ENCODE measurements at regions not wholly inside any gene's neighbourhood (a gene's known extent, or its start where the extent isn't known, plus 50 kb on each side); places are given as distances from the start of the nearest gene placed in this dataset.

DNA sequence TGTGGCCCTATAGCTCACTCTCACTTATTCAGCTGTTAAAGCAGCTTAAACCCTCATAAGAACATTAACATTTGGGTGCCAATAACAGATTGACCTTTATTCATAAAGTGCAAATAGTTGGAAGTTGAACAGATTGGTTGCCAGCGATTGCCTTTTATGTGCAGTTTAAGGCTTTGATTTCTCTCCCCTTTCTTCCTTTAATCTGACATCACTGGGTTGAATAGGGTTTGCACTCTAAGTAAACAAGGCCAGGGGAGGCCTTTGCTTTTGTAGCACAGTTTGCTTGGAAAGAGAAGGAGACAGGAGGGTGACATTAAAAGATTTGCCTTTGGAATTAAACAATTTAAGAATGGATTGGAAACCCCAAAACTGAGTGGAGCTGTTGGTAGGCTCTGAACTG lies 114.3 kb downstream of the NKX6-1 start:
- Histone ChIP-seq H3K4me3 (no peak overlapping the region), H3K27ac (no peak overlapping the region)

GRCh38 chr4:84381759-84382158 lies 117.3 kb downstream of the NKX6-1 start:
- no peak overlapping the region for H3K4me3 ChIP-seq

GRCh38 chr4:84379917-84380641 lies 119.0 kb downstream of the NKX6-1 start:
- no peak overlapping the region for H3K4me3 ChIP-seq
- no peak overlapping the region for H3K27ac ChIP-seq

More at GRCh38 chr4:84381759-84382158, 117.3 kb downstream of the NKX6-1 start:
- no peak overlapping the region for H3K27ac ChIP-seq

GRCh38 chr4:84378983-84379382 lies 120.1 kb downstream of the NKX6-1 start:
- Histone ChIP-seq H3K27ac (no peak overlapping the region), H3K4me3 (no peak overlapping the region)

DNA sequence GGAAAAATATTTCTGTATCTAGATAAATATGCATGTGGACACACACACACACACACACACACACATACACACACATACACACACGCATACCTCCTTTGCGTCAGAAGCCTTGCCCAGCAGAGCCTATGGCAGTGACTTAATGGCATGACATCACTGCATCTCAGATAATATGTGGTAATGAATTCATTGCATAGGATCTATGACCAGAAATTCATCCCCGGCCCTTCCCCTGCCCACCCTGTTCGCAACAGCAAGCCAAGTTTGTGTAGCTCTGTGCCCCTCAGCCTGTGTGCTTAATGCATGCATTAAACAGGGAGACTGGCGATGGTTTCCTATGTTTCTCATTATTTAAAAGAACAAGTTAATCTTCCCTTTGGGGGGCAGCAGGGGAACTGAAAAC lies 120.7 kb downstream of the NKX6-1 start:
- Histone ChIP-seq H3K27ac (no peak overlapping the region), H3K4me3 (no peak overlapping the region)

DNA sequence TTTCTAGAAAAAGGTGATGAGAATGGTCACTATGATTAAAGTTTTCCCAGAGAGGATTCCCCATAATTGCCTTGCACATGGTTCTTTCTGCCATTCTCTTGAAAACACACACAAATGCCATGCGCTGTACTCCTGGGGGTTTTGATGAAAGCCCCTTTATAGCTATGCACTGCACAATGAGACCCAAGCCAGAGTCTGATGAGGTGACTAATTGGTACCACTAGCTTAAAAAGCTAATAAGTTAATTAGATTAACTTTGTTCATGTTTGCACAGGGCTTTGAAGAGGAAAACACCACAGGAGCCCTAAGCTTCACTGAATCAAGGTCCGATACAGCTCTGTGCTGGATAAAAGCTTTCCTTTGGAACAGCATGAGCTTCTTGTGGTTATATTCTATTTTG lies 132.2 kb downstream of the NKX6-1 start:
- Histone ChIP-seq H3K27ac (no peak overlapping the region), H3K4me3 (no peak overlapping the region)

- no peak overlapping the region for H3K4me3 ChIP-seq
- H3K27ac ChIP-seq: no peak overlapping the region
Measured at GRCh38 chr4:84366161-84366560, 132.9 kb downstream of the NKX6-1 start.

GRCh38 chr4:84362896-84363655 lies 136.0 kb downstream of the NKX6-1 start:
- Histone ChIP-seq H3K27ac (no peak overlapping the region), H3K4me3 (no peak overlapping the region)

GRCh38 chr4:84342161-84342560 lies 156.9 kb downstream of the NKX6-1 start:
- Histone ChIP-seq H3K4me3 (no peak overlapping the region), H3K27ac (no peak overlapping the region)

DNA sequence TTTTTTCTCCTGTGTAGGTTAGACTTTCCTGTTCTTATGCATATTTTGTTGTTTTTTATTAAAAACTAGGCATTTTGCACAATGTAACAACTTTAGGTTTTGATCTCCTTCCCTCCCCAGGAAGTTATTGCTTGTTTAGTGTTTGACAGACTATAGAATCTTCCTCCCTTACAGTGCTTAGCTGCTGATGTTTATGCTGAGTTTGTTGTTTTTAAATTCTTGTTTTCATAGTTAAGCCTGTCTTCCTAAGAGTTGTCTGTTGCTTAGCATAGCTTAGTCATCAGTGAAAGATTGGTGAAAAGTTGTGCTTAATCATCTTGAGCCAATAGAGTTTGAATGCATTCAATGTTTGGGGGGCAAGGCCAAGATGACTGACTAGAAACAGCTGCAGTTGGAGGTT lies 157.5 kb downstream of the NKX6-1 start:
- Histone ChIP-seq H3K27ac (no peak overlapping the region), H3K4me3 (no peak overlapping the region)

GRCh38 chr4:84338367-84338766 lies 160.7 kb downstream of the NKX6-1 start:
- Histone ChIP-seq H3K4me3 (no peak overlapping the region), H3K27ac (no peak overlapping the region)

GRCh38 chr4:84336964-84337705 lies 162.0 kb downstream of the NKX6-1 start:
- H3K4me3 ChIP-seq: no peak overlapping the region
- no peak overlapping the region for H3K27ac ChIP-seq

DNA sequence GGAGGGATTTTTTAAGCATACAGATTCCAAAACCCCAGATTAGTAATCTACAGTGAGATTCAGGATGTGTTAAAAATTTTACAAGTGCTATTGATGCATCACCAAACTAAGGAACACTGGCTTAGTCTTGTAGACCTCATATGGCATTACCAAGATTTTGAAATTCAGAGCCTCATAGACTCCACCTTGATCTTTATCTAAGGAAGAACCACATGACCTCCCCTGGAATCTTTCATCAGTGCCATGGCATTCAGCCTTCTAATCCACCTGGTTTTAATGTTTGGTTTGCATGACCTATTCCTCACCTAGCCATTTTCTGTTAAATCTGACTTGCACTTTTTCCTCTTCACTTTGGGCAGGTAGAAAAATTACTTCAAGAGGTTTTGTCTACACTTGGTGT lies 171.6 kb downstream of the NKX6-1 start:
- Histone ChIP-seq H3K4me3 (no peak overlapping the region), H3K27ac (no peak overlapping the region)

DNA sequence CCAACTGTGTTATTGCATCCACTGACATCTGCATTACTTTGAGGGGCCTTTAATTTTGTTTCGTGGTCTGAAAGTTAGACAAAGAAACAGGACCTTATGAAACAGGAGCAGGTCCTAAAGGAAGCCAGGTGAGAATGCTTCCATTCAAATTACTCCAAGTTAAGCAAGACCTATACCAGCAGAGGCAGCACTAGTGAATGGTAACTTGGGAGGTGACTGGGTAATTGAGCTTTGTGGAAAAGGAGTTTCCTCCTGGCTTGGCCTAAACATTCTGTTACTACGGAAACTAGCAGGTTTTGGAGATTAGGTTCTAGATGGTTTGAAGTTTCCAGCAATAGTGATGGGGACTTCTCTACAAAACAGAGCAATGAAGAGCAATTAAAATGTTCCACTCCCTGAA lies 173.5 kb downstream of the NKX6-1 start:
- H3K4me3 ChIP-seq: no peak overlapping the region

DNA sequence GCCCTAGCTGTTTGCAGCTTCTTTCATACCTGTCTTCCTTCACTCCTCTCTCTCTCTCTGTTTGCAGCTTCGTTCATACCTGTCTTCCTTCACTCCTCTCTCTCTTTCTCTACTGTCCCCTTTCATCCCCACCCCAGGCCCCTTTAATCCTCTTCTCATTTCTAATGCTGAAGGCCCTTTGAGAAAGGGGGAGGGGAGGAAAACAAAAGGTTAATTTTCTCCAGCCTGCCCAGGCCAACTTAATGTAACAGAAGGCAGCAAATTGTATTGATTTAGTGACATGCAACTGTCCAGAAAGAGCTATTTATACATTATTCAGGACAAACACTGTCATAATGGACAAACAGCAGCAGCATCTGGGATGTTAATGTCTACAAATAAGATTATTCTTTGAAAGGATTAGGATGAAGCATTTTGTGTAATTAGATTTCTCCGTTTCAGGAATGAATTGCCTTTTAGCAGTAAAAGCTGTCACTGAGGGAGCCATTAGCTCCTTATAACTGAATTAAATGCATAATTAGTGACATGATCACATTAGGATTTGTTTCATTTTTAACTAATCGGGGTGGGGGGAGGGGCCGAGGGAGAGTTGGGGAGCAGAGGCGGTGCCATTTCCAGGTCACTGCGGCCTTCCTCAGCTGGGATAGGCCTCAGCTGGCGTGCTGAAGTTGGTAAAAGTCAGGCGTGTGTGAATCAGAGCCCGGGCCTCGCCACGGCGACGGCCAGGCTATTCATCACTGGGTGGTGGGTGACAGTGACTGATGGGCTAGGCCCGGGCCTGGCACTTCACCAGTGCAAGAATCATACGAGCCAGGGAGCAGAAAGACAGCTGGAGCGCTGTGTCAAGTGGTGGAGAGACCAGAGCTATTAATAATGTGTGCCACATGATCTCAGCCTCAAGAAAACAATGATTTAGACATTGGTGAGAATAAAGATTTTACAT lies 174.5 kb downstream of the NKX6-1 start:
- H3K4me3 ChIP-seq: no peak overlapping the region
- H3K27ac ChIP-seq: no peak overlapping the region

More for the DNA sequence above, 173.5 kb downstream of the NKX6-1 start:
- no peak overlapping the region for H3K27ac ChIP-seq

- H3K27ac ChIP-seq: no peak overlapping the region
- H3K4me3 ChIP-seq: no peak overlapping the region
Measured at GRCh38 chr4:84319124-84319523, 180.0 kb downstream of the NKX6-1 start.

DNA sequence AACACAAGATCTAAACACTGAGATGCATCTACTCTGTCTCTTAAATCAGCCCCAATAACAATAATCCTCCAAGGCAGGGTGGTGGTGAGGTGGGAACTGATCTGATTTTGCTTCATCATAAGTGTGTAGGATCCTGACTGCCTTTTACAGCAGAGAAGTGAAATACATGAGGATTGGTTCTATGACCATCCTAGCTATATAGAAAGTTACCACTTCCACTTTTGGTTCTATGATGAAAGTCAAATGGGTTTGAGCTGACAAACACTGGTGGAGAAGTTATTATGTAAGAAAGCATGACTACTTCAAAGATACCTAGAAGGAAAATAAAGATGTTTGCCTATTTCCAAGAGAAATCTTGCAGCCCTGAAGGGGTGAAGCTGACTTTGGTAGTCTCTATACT lies 181.6 kb downstream of the NKX6-1 start:
- Histone ChIP-seq H3K4me3 (no peak overlapping the region), H3K27ac (no peak overlapping the region)

DNA sequence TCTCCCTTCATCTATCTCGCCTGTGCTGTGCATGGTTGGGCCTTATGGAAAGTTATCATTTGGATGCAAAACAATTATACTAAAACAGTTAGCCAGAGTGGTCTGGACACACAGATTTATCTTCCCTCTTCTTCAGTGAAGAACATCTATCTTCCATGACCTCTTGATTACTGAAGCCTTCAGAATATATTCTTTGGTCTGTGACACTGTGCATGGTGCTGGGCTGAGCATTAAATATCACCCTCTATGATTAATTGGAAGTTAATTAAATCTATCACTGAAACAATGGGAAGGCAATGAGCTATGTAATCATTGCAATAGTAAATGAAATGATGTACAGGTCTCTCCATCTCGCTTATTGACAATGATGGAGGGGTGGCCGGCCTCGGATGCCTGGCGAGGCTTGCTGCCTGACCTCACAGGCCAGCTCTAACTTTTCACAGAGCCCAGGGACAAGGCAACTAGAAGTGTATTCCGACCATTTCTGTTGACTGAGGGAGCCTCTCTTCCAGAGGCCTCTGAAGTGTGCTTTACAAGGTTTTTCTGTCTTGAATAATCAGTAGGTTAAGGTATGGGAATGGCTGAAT lies 186.6 kb downstream of the NKX6-1 start:
- Histone ChIP-seq H3K27ac (no peak overlapping the region), H3K4me3 (no peak overlapping the region)

- H3K4me3 ChIP-seq: no peak overlapping the region
- H3K27ac ChIP-seq: no peak overlapping the region
Measured at GRCh38 chr4:84309191-84309590, 189.9 kb downstream of the NKX6-1 start.

Data from skin epidermis (tissue), 12 donors.